Effector memory CD8-positive, alpha-beta T cell (primary cell): ENCODE measurements at regions not wholly inside any gene's neighbourhood (a gene's known extent, or its start where the extent isn't known, plus 50 kb on each side); places are given as distances from the start of the nearest gene placed in this dataset.
"Not testable (repeated sequence)": the region's sequence is repeated elsewhere in the genome, so short reads cannot be mapped to it uniquely, and the experiment has no call there.

Experiments
- ATAC-seq: fragments of 150-1000 bp; cut with Tn5 transposase; replicated peaks from 2 replicates; pipeline ENCODE4 v1.10.0; 2021; ENCODE audit warnings: mild to moderate bottlenecking, moderate library complexity
- DNase-seq, 3 experiments: peaks; one replicate each; pipeline ENCODE4 v3.0.0; 2021
- H3K27ac Mint-ChIP-seq, 2 donors: one replicate each; pipeline ENCODE4 v1.8.0; 2022; ENCODE audit warnings: mild to moderate bottlenecking in 2 of 2, mixed read lengths in 2 of 2, moderate library complexity in 2 of 2
- H3K27me3 Mint-ChIP-seq, 2 donors: one replicate each; pipeline ENCODE4 v1.8.0; 2022; ENCODE audit warnings: mixed read lengths in 2 of 2
- H3K36me3 Mint-ChIP-seq: one replicate; pipeline ENCODE4 v1.8.0; 2022; ENCODE audit warnings: mild to moderate bottlenecking, moderate library complexity, mixed read lengths; ENCODE audit not compliant: insufficient read depth
- H3K4me1 Mint-ChIP-seq, 2 donors: one replicate each; pipeline ENCODE4 v1.8.0; 2022; ENCODE audit warnings: low read depth in 2 of 2, mixed read lengths in 2 of 2
- H3K4me3 Mint-ChIP-seq, 2 donors: one replicate each; pipeline ENCODE4 v1.8.0; 2022; ENCODE audit warnings: mild to moderate bottlenecking in 2 of 2, mixed read lengths in 2 of 2, moderate library complexity in 2 of 2
- H3K9me3 Mint-ChIP-seq, 2 donors: one replicate each; pipeline ENCODE4 v1.8.0; 2022; ENCODE audit warnings: mixed read lengths in 2 of 2

GRCh38 chr2:6143812-6144211 lies 451.6 kb downstream of the SOX11 start:
- ATAC-seq (no peak), DNase-seq (no peak)
- Mint-ChIP-seq H3K4me1 (no peaks in the 10 kb centered on the region), H3K27me3 (no peaks in the 10 kb centered on the region), H3K36me3 (no peaks in the 10 kb centered on the region), H3K27ac (no peak overlapping the region), H3K4me3 (no peak overlapping the region), H3K9me3 (peaks cover 0 to 5% of the 10 kb centered on the region in 2 donors)

GRCh38 chr2:6147215-6147614 lies 455.0 kb downstream of the SOX11 start:
- not testable (repeated sequence) for DNase-seq, H3K36me3 Mint-ChIP-seq, H3K9me3 Mint-ChIP-seq, ATAC-seq, H3K27me3 Mint-ChIP-seq, H3K4me1 Mint-ChIP-seq, H3K27ac Mint-ChIP-seq, H3K4me3 Mint-ChIP-seq

GRCh38 chr2:6148882-6149281 lies 456.7 kb downstream of the SOX11 start:
- H3K27ac Mint-ChIP-seq, result no peak overlapping the region
- H3K4me1 Mint-ChIP-seq, result no peaks in the 10 kb centered on the region
- H3K27me3 Mint-ChIP-seq, result no peaks in the 10 kb centered on the region
- DNase-seq (no peak), ATAC-seq (no peak)
- peaks cover 0 to 5% of the 10 kb centered on the region in 2 donors for H3K9me3 Mint-ChIP-seq
- no peak overlapping the region for H3K4me3 Mint-ChIP-seq
- H3K36me3 Mint-ChIP-seq, result no peaks in the 10 kb centered on the region

GRCh38 chr2:6159606-6160005 lies 467.4 kb downstream of the SOX11 start:
- H3K27me3 Mint-ChIP-seq, result no peaks in the 10 kb centered on the region
- H3K36me3 Mint-ChIP-seq, result no peaks in the 10 kb centered on the region
- H3K27ac Mint-ChIP-seq, result no peak overlapping the region
- no peak for ATAC-seq
- no peak for DNase-seq
- H3K9me3 Mint-ChIP-seq, result peaks cover 2 to 15% of the 10 kb centered on the region in 2 donors
- H3K4me1 Mint-ChIP-seq, result no peaks in the 10 kb centered on the region
- no peak overlapping the region for H3K4me3 Mint-ChIP-seq

- no peak for DNase-seq
- no peak for ATAC-seq
- no peak overlapping the region for H3K27ac Mint-ChIP-seq
- H3K27me3 Mint-ChIP-seq, result no peaks in the 10 kb centered on the region
- no peaks in the 10 kb centered on the region for H3K4me1 Mint-ChIP-seq
- H3K36me3 Mint-ChIP-seq, result no peaks in the 10 kb centered on the region
- peaks cover 4 to 11% of the 10 kb centered on the region in 2 donors for H3K9me3 Mint-ChIP-seq
- H3K4me3 Mint-ChIP-seq, result no peak overlapping the region
Measured at GRCh38 chr2:6163932-6164331, 471.7 kb downstream of the SOX11 start.

- Mint-ChIP-seq H3K36me3 (no peaks in the 10 kb centered on the region), H3K4me3 (no peak overlapping the region), H3K27me3 (no peaks in the 10 kb centered on the region), H3K4me1 (no peaks in the 10 kb centered on the region), H3K9me3 (peaks cover 8 to 17% of the 10 kb centered on the region in 2 donors), H3K27ac (no peak overlapping the region)
- DNase-seq, result no peak
- ATAC-seq, result no peak
Measured at GRCh38 chr2:6164986-6165747, 473.0 kb downstream of the SOX11 start.

- Mint-ChIP-seq H3K4me3 (no peak overlapping the region), H3K27me3 (no peaks in the 10 kb centered on the region), H3K27ac (no peak overlapping the region), H3K36me3 (no peaks in the 10 kb centered on the region), H3K4me1 (no peaks in the 10 kb centered on the region), H3K9me3 (peaks cover 9 to 17% of the 10 kb centered on the region in 2 donors)
- ATAC-seq (no peak), DNase-seq (no peak)
Measured at GRCh38 chr2:6167592-6168138, 475.5 kb downstream of the SOX11 start.

- no peaks in the 10 kb centered on the region for H3K4me1 Mint-ChIP-seq
- no peak overlapping the region for H3K4me3 Mint-ChIP-seq
- no peaks in the 10 kb centered on the region for H3K36me3 Mint-ChIP-seq
- DNase-seq, result no peak
- H3K27ac Mint-ChIP-seq, result no peak overlapping the region
- peaks cover 10 to 17% of the 10 kb centered on the region in 2 donors for H3K9me3 Mint-ChIP-seq
- no peaks in the 10 kb centered on the region for H3K27me3 Mint-ChIP-seq
- ATAC-seq, result no peak
Measured at GRCh38 chr2:6168485-6168884, 476.3 kb downstream of the SOX11 start.

- no peaks in the 10 kb centered on the region for H3K27me3 Mint-ChIP-seq
- H3K4me3 Mint-ChIP-seq, result no peak overlapping the region
- DNase-seq (no peak), ATAC-seq (no peak)
- peaks cover 10% of the 10 kb centered on the region in 2 donors for H3K9me3 Mint-ChIP-seq
- H3K36me3 Mint-ChIP-seq, result no peaks in the 10 kb centered on the region
- no peak overlapping the region for H3K27ac Mint-ChIP-seq
- H3K4me1 Mint-ChIP-seq, result no peaks in the 10 kb centered on the region
Measured at GRCh38 chr2:6171294-6171693, 479.1 kb downstream of the SOX11 start.

GRCh38 chr2:6177811-6178210 lies 485.6 kb downstream of the SOX11 start:
- Mint-ChIP-seq H3K4me3 (no peak overlapping the region), H3K36me3 (no peaks in the 10 kb centered on the region)
- no peak for ATAC-seq

GRCh38 chr2:6181525-6181924 lies 489.3 kb downstream of the SOX11 start:
- Mint-ChIP-seq H3K4me3 (no peak overlapping the region), H3K27me3 (peaks cover 0 to 8% of the 10 kb centered on the region in 2 donors), H3K36me3 (no peaks in the 10 kb centered on the region), H3K4me1 (no peaks in the 10 kb centered on the region), H3K9me3 (peaks cover 20 to 21% of the 10 kb centered on the region in 2 donors), H3K27ac (no peak overlapping the region)
- ATAC-seq, result no peak
- DNase-seq, result no peak

More at GRCh38 chr2:6177811-6178210, 485.6 kb downstream of the SOX11 start:
- peaks cover 8% of the 10 kb centered on the region in 2 donors for H3K9me3 Mint-ChIP-seq
- no peak for DNase-seq
- peaks cover 0 to 8% of the 10 kb centered on the region in 2 donors for H3K27me3 Mint-ChIP-seq
- no peak overlapping the region for H3K27ac Mint-ChIP-seq
- no peaks in the 10 kb centered on the region for H3K4me1 Mint-ChIP-seq

- DNase-seq (no peak), ATAC-seq (no peak)
- Mint-ChIP-seq H3K4me1 (no peaks in the 10 kb centered on the region), H3K36me3 (no peaks in the 10 kb centered on the region), H3K27ac (no peak overlapping the region), H3K4me3 (no peak overlapping the region), H3K9me3 (peaks cover 20 to 21% of the 10 kb centered on the region in 2 donors), H3K27me3 (peaks cover 0 to 8% of the 10 kb centered on the region in 2 donors)
Measured at GRCh38 chr2:6181926-6182325, 489.7 kb downstream of the SOX11 start.

- DNase-seq (no peak), ATAC-seq (no peak)
- H3K36me3 Mint-ChIP-seq, result no peaks in the 10 kb centered on the region
Measured at GRCh38 chr2:6183226-6183625, 491.0 kb downstream of the SOX11 start.

More at GRCh38 chr2:6183226-6183625, 491.0 kb downstream of the SOX11 start:
- no peak overlapping the region for H3K27ac Mint-ChIP-seq
- H3K4me1 Mint-ChIP-seq, result no peaks in the 10 kb centered on the region
- peaks cover 19 to 21% of the 10 kb centered on the region in 2 donors for H3K9me3 Mint-ChIP-seq
- H3K27me3 Mint-ChIP-seq, result peaks cover 0 to 8% of the 10 kb centered on the region in 2 donors
- H3K4me3 Mint-ChIP-seq, result no peak overlapping the region
